ENCODE measurements at regions not wholly inside any gene's neighbourhood (a gene's known extent, or its start where the extent isn't known, plus 50 kb on each side); places are given as distances from the start of the nearest gene placed in this dataset.
"Not testable (repeated sequence)": the region's sequence is repeated elsewhere in the genome, so short reads cannot be mapped to it uniquely, and the experiment has no call there.

- DNase-seq: no peak
Measured at GRCh38 chr6:6962086-6962485, 145.7 kb upstream of the RREB1 start.

GRCh38 chr6:6962699-6963098 lies 145.1 kb upstream of the RREB1 start:
- no peak for DNase-seq

- not testable (repeated sequence) for DNase-seq
Measured at GRCh38 chr6:6963390-6963789, 144.4 kb upstream of the RREB1 start.

GRCh38 chr6:6964675-6965074 lies 143.1 kb upstream of the RREB1 start:
- no peak for DNase-seq

GRCh38 chr6:6966127-6966526 lies 141.6 kb upstream of the RREB1 start:
- DNase-seq: no peak

- no peak for DNase-seq
Measured at GRCh38 chr6:6966569-6966968, 141.2 kb upstream of the RREB1 start.

- no peak for DNase-seq
Measured at GRCh38 chr6:6968357-6968730, 139.4 kb upstream of the RREB1 start.

GRCh38 chr6:6968731-6969552 lies 138.8 kb upstream of the RREB1 start:
- no peak for DNase-seq

GRCh38 chr6:6969761-6970223 lies 138.0 kb upstream of the RREB1 start:
- no peak for DNase-seq

GRCh38 chr6:6970851-6971250 lies 136.9 kb upstream of the RREB1 start:
- DNase-seq: no peak

- no peak for DNase-seq
Measured at GRCh38 chr6:6971369-6971768, 136.4 kb upstream of the RREB1 start.

- no peak for DNase-seq
Measured at GRCh38 chr6:6972456-6972855, 135.3 kb upstream of the RREB1 start.

GRCh38 chr6:6973721-6974120 lies 134.0 kb upstream of the RREB1 start:
- no peak for DNase-seq

GRCh38 chr6:6975459-6976111 lies 132.2 kb upstream of the RREB1 start:
- DNase-seq: no peak

- DNase-seq: no peak
Measured at GRCh38 chr6:6976193-6976592, 131.6 kb upstream of the RREB1 start.

- DNase-seq: no peak
Measured at GRCh38 chr6:6978731-6979130, 129.0 kb upstream of the RREB1 start.

- no peak for DNase-seq
Measured at GRCh38 chr6:6980999-6981597, 126.7 kb upstream of the RREB1 start.

GRCh38 chr6:6981681-6982322 lies 126.0 kb upstream of the RREB1 start:
- DNase-seq: no peak

GRCh38 chr6:6982663-6983062 lies 125.1 kb upstream of the RREB1 start:
- DNase-seq: no peak

GRCh38 chr6:6984585-6985366 lies 123.0 kb upstream of the RREB1 start:
- DNase-seq: no peak

GRCh38 chr6:6986344-6986743 lies 121.4 kb upstream of the RREB1 start:
- no peak for DNase-seq

GRCh38 chr6:6987749-6988148 lies 120.0 kb upstream of the RREB1 start:
- DNase-seq: no peak

- not testable (repeated sequence) for DNase-seq
Measured at GRCh38 chr6:6990059-6990458, 117.7 kb upstream of the RREB1 start.

All from activated CD4-positive, CD25-positive, alpha-beta regulatory T cell treated with anti-CD3 and anti-CD28 coated beads, Interleukin-2, amount 50 U/mL, for 72 hours (primary cell).